HepG2 (cell line): ENCODE measurements at regions not wholly inside any gene's neighbourhood (a gene's known extent, or its start where the extent isn't known, plus 50 kb on each side); places are given as distances from the start of the nearest gene placed in this dataset.

Experiments
- BATF2 ChIP-seq: sonication (generic); formaldehyde crosslinking; IDR thresholded peaks from 2 replicates; pipeline ENCODE4 v1.8.0; 2022; ENCODE audit warnings: mild to moderate bottlenecking, missing genetic modification reagents, moderate library complexity
- CTCF ChIP-seq: sonication (generic); formaldehyde crosslinking; IDR thresholded peaks from 2 replicates; pipeline ENCODE4 v1.5.0; 2020; ENCODE audit warnings: mild to moderate bottlenecking, missing genetic modification reagents, moderate library complexity
- ESRRA ChIP-seq: sonication (generic); formaldehyde crosslinking; IDR thresholded peaks from 2 replicates; pipeline ENCODE4 v1.5.1; 2020; ENCODE audit warnings: mild to moderate bottlenecking, low read depth, missing genetic modification reagents
- IKZF1 ChIP-seq: fragments of 450-650 bp; IDR thresholded peaks from 2 replicates; pipeline ENCODE4 v1.7.1; 2016
- NBN ChIP-seq: fragments of 450-650 bp; conservative IDR thresholded peaks from 2 replicates; pipeline ENCODE4 v1.6.1; 2017
- NFE2L1 ChIP-seq: sonication (generic); formaldehyde crosslinking; IDR thresholded peaks from 2 replicates; pipeline ENCODE4 v1.4.0; 2020; ENCODE audit warnings: missing genetic modification reagents, mild to moderate bottlenecking, borderline replicate concordance
- NFYC ChIP-seq: IDR thresholded peaks from 2 replicates; pipeline ENCODE4 v1.6.1; 2016; ENCODE audit warnings: missing genetic modification reagents, missing compliant biosample characterization
- NONO ChIP-seq, 2 experiments: fragments of 450-650 bp in 1 of 2; sonication (generic) in 1 of 2; formaldehyde crosslinking in 1 of 2; IDR thresholded peaks in 1 of 2; conservative IDR thresholded peaks in 1 of 2; 2 replicates each; pipeline versions ENCODE4 v1.6.1 to v1.8.0; 2017 to 2022; ENCODE audit warnings: mild to moderate bottlenecking in 1 of 2, missing genetic modification reagents in 1 of 2, moderate library complexity in 1 of 2
- RCOR2 ChIP-seq: IDR thresholded peaks from 2 replicates; pipeline ENCODE4 v1.6.1; 2016; ENCODE audit warnings: missing biosample characterization, missing genetic modification reagents
- SIN3A ChIP-seq: IDR thresholded peaks from 2 replicates; pipeline ENCODE4 v1.6.1; 2011; ENCODE audit warnings: low read depth, mild to moderate bottlenecking, control low read depth, low read length, borderline replicate concordance
- TCF7 ChIP-seq: sonication (generic); IDR thresholded peaks from 2 replicates; pipeline ENCODE4 v1.6.1; 2016; ENCODE audit warnings: antibody characterized with exemption, low read depth
- ZC3H4 ChIP-seq: sonication (generic); formaldehyde crosslinking; IDR thresholded peaks from 2 replicates; pipeline ENCODE4 v1.4.0; 2020; ENCODE audit warnings: missing genetic modification reagents, borderline replicate concordance
- ZIK1 ChIP-seq: sonication (generic); formaldehyde crosslinking; IDR thresholded peaks from 2 replicates; pipeline ENCODE4 v1.5.0; 2020; ENCODE audit warnings: mild to moderate bottlenecking, low read depth, missing genetic modification reagents, borderline replicate concordance

GRCh38 chr9:87827341-87827740 lies 55.3 kb upstream of the SPATA31E1 start:
- TF ChIP-seq ESRRA (CRISPR knock-in tag): no peak
- TF ChIP-seq NONO (IDR thresholded peaks at IDR 0.05): no peak
- no peak for TF ChIP-seq NONO (CRISPR knock-in tag; conservative IDR thresholded peaks at IDR 0.05)
- TF ChIP-seq BATF2: no peak
- TF ChIP-seq NBN: no peak
- no peak for TF ChIP-seq ZC3H4 (CRISPR knock-in tag)
- no peak for TF ChIP-seq SIN3A
- TF ChIP-seq IKZF1: no peak
- no peak for TF ChIP-seq ZIK1
- TF ChIP-seq NFE2L1 (CRISPR knock-in tag): no peak
- TF ChIP-seq RCOR2 (CRISPR knock-in tag): no peak
- no peak for TF ChIP-seq CTCF (CRISPR knock-in tag)
- no peak for TF ChIP-seq NFYC (CRISPR knock-in tag)
- no peak for TF ChIP-seq TCF7
